GM21367 (cell line): ENCODE measurements at regions not wholly inside any gene's neighbourhood (a gene's known extent, or its start where the extent isn't known, plus 50 kb on each side); places are given as distances from the start of the nearest gene placed in this dataset.

ENCODE experiments used
- ATAC-seq: cut with Tn5 transposase; IDR thresholded peaks from one replicate; pipeline ENCODE4 v1.9.1; 2021; ENCODE audit not compliant: unreplicated experiment

GRCh38 chr5:124591583-124591982, 154.9 kb downstream of the ZNF608 start:
- no peak for ATAC-seq

GRCh38 chr5:124590686-124591085, 155.8 kb downstream of the ZNF608 start:
- ATAC-seq = no peak

- no peak for ATAC-seq
Measured at GRCh38 chr5:124587280-124587679, 159.2 kb downstream of the ZNF608 start.

- ATAC-seq = no peak
Measured at GRCh38 chr5:124584991-124585715, 161.3 kb downstream of the ZNF608 start.

GRCh38 chr5:124583469-124584350, 162.7 kb downstream of the ZNF608 start:
- ATAC-seq = peak; percentile 99

- no peak for ATAC-seq
Measured at GRCh38 chr5:124582561-124582840, 163.9 kb downstream of the ZNF608 start.

- no peak for ATAC-seq
Measured at GRCh38 chr5:124581738-124582560, 164.5 kb downstream of the ZNF608 start.

GRCh38 chr5:124580925-124581737, 165.3 kb downstream of the ZNF608 start:
- ATAC-seq = no peak

- ATAC-seq = no peak
Measured at GRCh38 chr5:124580512-124580911, 165.9 kb downstream of the ZNF608 start.

- peak; percentile 76 for ATAC-seq
Measured at GRCh38 chr5:124576848-124577409, 169.5 kb downstream of the ZNF608 start.

- no peak for ATAC-seq
Measured at GRCh38 chr5:124575725-124576124, 170.7 kb downstream of the ZNF608 start.

- ATAC-seq = no peak
Measured at GRCh38 chr5:124574521-124575436, 171.7 kb downstream of the ZNF608 start.

- ATAC-seq = no peak
Measured at GRCh38 chr5:124572971-124573370, 173.5 kb downstream of the ZNF608 start.

GRCh38 chr5:124570285-124571035, 176.0 kb downstream of the ZNF608 start:
- ATAC-seq = no peak

GRCh38 chr5:124566875-124567450, 179.5 kb downstream of the ZNF608 start:
- no peak for ATAC-seq

- ATAC-seq = no peak
Measured at GRCh38 chr5:124561451-124561850, 185.0 kb downstream of the ZNF608 start.

- ATAC-seq = no peak
Measured at GRCh38 chr5:124560370-124560769, 186.1 kb downstream of the ZNF608 start.

- no peak for ATAC-seq
Measured at GRCh38 chr5:124557761-124558160, 188.7 kb downstream of the ZNF608 start.
